Astrocyte (in vitro differentiated cells and primary cell): ENCODE measurements at regions not wholly inside any gene's neighbourhood (a gene's known extent, or its start where the extent isn't known, plus 50 kb on each side); places are given as distances from the start of the nearest gene placed in this dataset.

Source experiments
- DNase-seq: peaks from one replicate; pipeline ENCODE4 v3.0.0-alpha.2; 2010; ENCODE audit warnings: low read depth
- FAIRE-seq: peaks from 2 replicates; lab custom pipeline; 2011; peaks lifted over from hg19 to GRCh38; lab: Jason Lieb, UNC
- H2AFZ ChIP-seq: 2 replicates; pipeline ENCODE4 v1.6.0; 2012; ENCODE audit warnings: low read depth, low read length, inconsistent platforms
- H3K27ac ChIP-seq: 2 replicates; pipeline ENCODE4 v1.5.1; 2011; ENCODE audit warnings: low read depth, low read length, inconsistent platforms
- H3K27me3 ChIP-seq: 2 replicates; pipeline ENCODE4 v1.6.0; 2011; ENCODE audit warnings: low read length, inconsistent platforms; ENCODE audit not compliant: insufficient read depth
- H3K36me3 ChIP-seq: 2 replicates; pipeline ENCODE4 v1.5.1; 2011; ENCODE audit warnings: low read length, inconsistent platforms; ENCODE audit not compliant: insufficient read depth
- H3K4me1 ChIP-seq: 2 replicates; pipeline ENCODE4 v1.5.1; 2011; ENCODE audit warnings: low read length, inconsistent platforms; ENCODE audit not compliant: insufficient read depth
- H3K4me2 ChIP-seq: 2 replicates; pipeline ENCODE4 v1.6.0; 2012; ENCODE audit warnings: low read length, inconsistent platforms
- H3K4me3 ChIP-seq: 2 replicates; pipeline ENCODE4 v1.5.1; 2011; ENCODE audit warnings: low read depth, mild to moderate bottlenecking, low read length, inconsistent platforms; ENCODE audit not compliant: insufficient read depth
- H3K79me2 ChIP-seq: 2 replicates; pipeline ENCODE4 v1.6.0; 2012; ENCODE audit warnings: mild to moderate bottlenecking, low read length, inconsistent platforms; ENCODE audit not compliant: insufficient read depth
- H3K9ac ChIP-seq: 2 replicates; pipeline ENCODE4 v1.6.0; 2012; ENCODE audit warnings: mild to moderate bottlenecking, low read length, inconsistent platforms
- H3K9me3 ChIP-seq: 2 replicates; pipeline ENCODE4 v1.5.1; 2012; ENCODE audit warnings: low read depth, mild to moderate bottlenecking, low read length, inconsistent platforms; ENCODE audit not compliant: insufficient read depth
- H4K20me1 ChIP-seq: 2 replicates; pipeline ENCODE4 v1.6.0; 2012; ENCODE audit warnings: low read length, inconsistent platforms; ENCODE audit not compliant: insufficient read depth
- H3K27ac Mint-ChIP-seq: one replicate; pipeline ENCODE4 v1.8.0; 2021; ENCODE audit warnings: mild to moderate bottlenecking, mixed read lengths; ENCODE audit not compliant: unreplicated experiment
- H3K27me3 Mint-ChIP-seq: one replicate; pipeline ENCODE4 v1.8.0; 2021; ENCODE audit warnings: low read depth, mixed read lengths; ENCODE audit not compliant: unreplicated experiment
- H3K36me3 Mint-ChIP-seq: one replicate; pipeline ENCODE4 v1.8.0; 2021; ENCODE audit warnings: low read depth, mixed read lengths; ENCODE audit not compliant: unreplicated experiment
- H3K4me1 Mint-ChIP-seq: one replicate; pipeline ENCODE4 v1.8.0; 2021; ENCODE audit warnings: low read depth, mixed read lengths; ENCODE audit not compliant: unreplicated experiment
- H3K4me3 Mint-ChIP-seq: one replicate; pipeline ENCODE4 v1.8.0; 2021; ENCODE audit warnings: mild to moderate bottlenecking, moderate library complexity, mixed read lengths; ENCODE audit not compliant: unreplicated experiment
- H3K9me3 Mint-ChIP-seq: one replicate; pipeline ENCODE4 v1.8.0; 2021; ENCODE audit warnings: mild to moderate bottlenecking, mixed read lengths; ENCODE audit not compliant: unreplicated experiment
- CTCF ChIP-seq: IDR thresholded peaks from 2 replicates; pipeline ENCODE4 v1.5.1; 2011; ENCODE audit warnings: low read depth, mild to moderate bottlenecking, inconsistent platforms, low read length, moderate library complexity; ENCODE audit not compliant: insufficient read depth
- EZH2 ChIP-seq: IDR thresholded peaks from 2 replicates; pipeline ENCODE4 v1.6.1; 2012; ENCODE audit warnings: mild to moderate bottlenecking, low read length, inconsistent platforms; ENCODE audit not compliant: insufficient read depth

DNA sequence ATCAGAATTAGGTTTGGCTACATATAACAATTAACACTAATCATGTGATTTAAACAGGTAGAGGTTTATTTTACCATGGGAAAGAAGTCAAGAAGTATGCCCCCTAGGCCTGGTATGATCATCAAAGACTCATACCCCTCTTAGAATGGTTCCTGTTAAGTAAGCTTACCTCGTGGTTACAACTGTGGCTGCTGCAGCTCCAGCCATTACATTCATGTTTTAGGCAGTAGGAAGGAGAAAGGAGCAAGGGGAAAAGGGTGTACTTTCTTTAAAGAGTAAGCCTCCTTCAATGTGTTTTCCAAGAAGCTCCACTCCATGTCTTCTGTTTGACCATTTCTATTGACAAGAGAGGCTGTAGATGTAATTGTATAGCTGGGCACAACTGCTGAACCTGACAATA, 94.9 kb upstream of the GATB start:
- no peak for DNase-seq
- TF ChIP-seq EZH2 (no peak), CTCF (no peak)
- no peaks in the 10 kb centered on the region for H3K79me2 ChIP-seq
- peaks cover 5% of the 10 kb centered on the region for H3K27me3 ChIP-seq
- Mint-ChIP-seq H3K9me3 (no peaks in the 10 kb centered on the region), H3K36me3 (no peaks in the 10 kb centered on the region), H3K27me3 (peaks cover 12% of the 10 kb centered on the region), H3K27ac (no peak overlapping the region), H3K4me3 (no peak overlapping the region), H3K4me1 (peaks cover 3% of the 10 kb centered on the region)
- no peaks in the 10 kb centered on the region for H3K4me1 ChIP-seq
- no peak overlapping the region for H3K9ac ChIP-seq
- H3K36me3 ChIP-seq: no peaks in the 10 kb centered on the region
- H2AFZ ChIP-seq: no peak overlapping the region
- no peak overlapping the region for H3K27ac ChIP-seq
- no peaks in the 10 kb centered on the region for H4K20me1 ChIP-seq
- FAIRE-seq: no peak
- no peak overlapping the region for H3K4me2 ChIP-seq
- H3K9me3 ChIP-seq: no peaks in the 10 kb centered on the region
- no peak overlapping the region for H3K4me3 ChIP-seq

DNA sequence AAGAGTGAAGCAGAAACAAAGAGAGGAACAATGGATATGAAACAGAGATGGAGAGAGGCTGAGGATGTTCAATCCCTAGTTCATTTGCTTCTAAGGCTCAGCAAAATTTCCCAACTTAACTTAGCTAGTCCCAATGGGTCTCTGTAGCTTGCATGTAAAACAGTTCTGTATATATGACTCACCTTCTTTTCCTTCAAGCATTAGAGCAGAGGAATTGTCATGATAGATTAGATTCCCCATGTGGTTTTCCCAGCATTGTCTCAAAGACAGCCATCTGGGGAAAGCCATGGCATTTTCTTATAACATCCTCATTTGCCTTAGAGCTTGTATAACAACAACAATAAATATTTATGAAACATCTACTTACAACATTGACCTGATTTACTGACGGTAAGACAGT, 93.9 kb upstream of the GATB start:
- no peak for FAIRE-seq

GRCh38 chr4:151853034-151853433, 92.2 kb upstream of the GATB start:
- H4K20me1 ChIP-seq: no peaks in the 10 kb centered on the region
- H3K9ac ChIP-seq: no peak overlapping the region
- peaks cover 11% of the 10 kb centered on the region for H3K27me3 Mint-ChIP-seq
- no peak overlapping the region for H3K27ac ChIP-seq
- H3K79me2 ChIP-seq: no peaks in the 10 kb centered on the region
- no peak for FAIRE-seq
- no peaks in the 10 kb centered on the region for H3K4me1 ChIP-seq
- no peak overlapping the region for H3K4me2 ChIP-seq
- no peaks in the 10 kb centered on the region for H3K9me3 ChIP-seq
- peaks cover 5% of the 10 kb centered on the region for H3K27me3 ChIP-seq
- no peak overlapping the region for H2AFZ ChIP-seq
- DNase-seq: no peak
- H3K27ac Mint-ChIP-seq: no peak overlapping the region
- H3K36me3 ChIP-seq: no peaks in the 10 kb centered on the region
- no peaks in the 10 kb centered on the region for H3K36me3 Mint-ChIP-seq
- no peak overlapping the region for H3K4me3 ChIP-seq
- no peak overlapping the region for H3K4me3 Mint-ChIP-seq
- peaks cover 4% of the 10 kb centered on the region for H3K9me3 Mint-ChIP-seq
- TF ChIP-seq CTCF (no peak), EZH2 (no peak)
- H3K4me1 Mint-ChIP-seq: peaks cover 3% of the 10 kb centered on the region

More for the DNA sequence above, 93.9 kb upstream of the GATB start:
- Histone ChIP-seq H4K20me1 (no peaks in the 10 kb centered on the region), H3K9ac (no peak overlapping the region), H3K4me3 (no peak overlapping the region), H3K4me2 (no peak overlapping the region), H3K9me3 (no peaks in the 10 kb centered on the region), H3K27ac (no peak overlapping the region), H3K4me1 (no peaks in the 10 kb centered on the region), H3K36me3 (no peaks in the 10 kb centered on the region), H3K79me2 (no peaks in the 10 kb centered on the region), H3K27me3 (peaks cover 5% of the 10 kb centered on the region), H2AFZ (no peak overlapping the region)
- Mint-ChIP-seq H3K4me3 (no peak overlapping the region), H3K36me3 (no peaks in the 10 kb centered on the region), H3K27me3 (peaks cover 9% of the 10 kb centered on the region), H3K27ac (no peak overlapping the region), H3K4me1 (peaks cover 3% of the 10 kb centered on the region), H3K9me3 (peaks cover under 1% of the 10 kb centered on the region)
- TF ChIP-seq EZH2 (no peak), CTCF (no peak)
- DNase-seq: peak; percentile 23
